GM12875 (cell line): ENCODE measurements at regions not wholly inside any gene's neighbourhood (a gene's known extent, or its start where the extent isn't known, plus 50 kb on each side); places are given as distances from the start of the nearest gene placed in this dataset.

Experiments
- H3K4me3 ChIP-seq: one replicate; pipeline ENCODE4 v1.5.1; 2011; ENCODE audit warnings: low read depth, low read length, control low read depth
- TF ChIP-seq, protein P1 (sequence below): IDR thresholded peaks from 2 replicates; pipeline ENCODE4 v1.5.1; 2011; ENCODE audit warnings: low read depth, mild to moderate bottlenecking, control low read depth, inconsistent platforms, low read length, moderate library complexity, borderline replicate concordance; ENCODE audit not compliant: insufficient read depth

DNA sequence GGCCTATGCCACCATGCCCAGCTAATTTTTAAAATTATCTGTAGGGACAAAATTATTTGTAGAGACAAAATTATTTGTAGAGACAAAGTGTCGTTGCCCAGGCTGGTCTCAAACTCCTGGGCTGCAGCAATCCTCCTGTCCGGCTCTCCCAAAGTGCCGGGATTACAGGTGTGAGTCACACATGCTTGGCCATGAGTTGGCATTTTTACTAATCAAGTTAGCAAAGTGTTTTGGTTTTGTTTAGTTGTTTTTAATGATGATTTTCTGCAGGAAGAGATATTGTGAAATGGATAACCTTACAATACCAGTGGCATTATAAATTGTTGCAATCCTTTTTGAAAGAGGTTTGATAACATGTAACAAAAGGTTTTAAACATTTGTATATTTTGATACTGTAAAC, 65.3 kb upstream of the MAGI3 start:
- H3K4me3 ChIP-seq: no peak overlapping the region
- TF ChIP-seq, protein P1, sequence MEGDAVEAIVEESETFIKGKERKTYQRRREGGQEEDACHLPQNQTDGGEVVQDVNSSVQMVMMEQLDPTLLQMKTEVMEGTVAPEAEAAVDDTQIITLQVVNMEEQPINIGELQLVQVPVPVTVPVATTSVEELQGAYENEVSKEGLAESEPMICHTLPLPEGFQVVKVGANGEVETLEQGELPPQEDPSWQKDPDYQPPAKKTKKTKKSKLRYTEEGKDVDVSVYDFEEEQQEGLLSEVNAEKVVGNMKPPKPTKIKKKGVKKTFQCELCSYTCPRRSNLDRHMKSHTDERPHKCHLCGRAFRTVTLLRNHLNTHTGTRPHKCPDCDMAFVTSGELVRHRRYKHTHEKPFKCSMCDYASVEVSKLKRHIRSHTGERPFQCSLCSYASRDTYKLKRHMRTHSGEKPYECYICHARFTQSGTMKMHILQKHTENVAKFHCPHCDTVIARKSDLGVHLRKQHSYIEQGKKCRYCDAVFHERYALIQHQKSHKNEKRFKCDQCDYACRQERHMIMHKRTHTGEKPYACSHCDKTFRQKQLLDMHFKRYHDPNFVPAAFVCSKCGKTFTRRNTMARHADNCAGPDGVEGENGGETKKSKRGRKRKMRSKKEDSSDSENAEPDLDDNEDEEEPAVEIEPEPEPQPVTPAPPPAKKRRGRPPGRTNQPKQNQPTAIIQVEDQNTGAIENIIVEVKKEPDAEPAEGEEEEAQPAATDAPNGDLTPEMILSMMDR: no peak

DNA sequence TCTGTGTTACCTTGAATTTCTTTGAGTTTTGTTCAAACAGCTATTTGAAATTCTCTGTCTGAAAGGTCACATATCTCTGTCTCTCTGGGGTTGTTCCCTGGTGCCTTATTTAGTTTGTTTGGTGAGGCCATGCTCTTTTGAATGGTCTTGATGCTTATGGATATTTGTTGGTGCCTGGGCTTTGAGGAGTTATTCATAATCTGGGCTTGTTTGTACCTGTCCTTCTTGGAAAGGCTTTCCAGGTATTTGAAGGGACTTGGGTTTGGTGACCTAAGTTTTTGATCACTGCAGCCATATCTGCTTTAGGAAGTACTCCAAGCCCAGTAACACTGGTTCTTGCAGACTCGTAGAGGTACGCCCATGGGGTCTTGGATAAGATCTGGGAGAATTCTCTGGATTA, 63.3 kb upstream of the MAGI3 start:
- no peak overlapping the region for H3K4me3 ChIP-seq
- TF ChIP-seq, protein P1: no peak

DNA sequence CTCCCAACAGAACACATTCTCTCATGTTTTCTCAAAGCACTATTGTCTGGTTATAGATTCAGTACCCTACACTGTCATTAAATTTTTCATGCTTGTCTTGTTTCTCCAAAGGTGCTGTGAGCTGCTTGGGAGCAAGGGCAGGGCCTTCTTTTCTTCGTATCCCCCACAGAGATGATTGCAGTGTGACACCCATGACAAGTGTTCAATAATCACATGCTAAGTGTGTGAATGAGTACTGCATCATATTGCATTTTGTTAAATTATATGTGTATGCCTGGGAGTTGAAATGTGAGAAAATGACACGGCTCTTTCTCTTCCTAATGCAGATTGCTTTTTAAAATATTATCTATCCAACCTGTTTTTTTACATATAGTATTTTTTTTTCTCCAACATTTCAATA, 57.3 kb upstream of the MAGI3 start:
- TF ChIP-seq, protein P1: no peak
- no peak overlapping the region for H3K4me3 ChIP-seq

DNA sequence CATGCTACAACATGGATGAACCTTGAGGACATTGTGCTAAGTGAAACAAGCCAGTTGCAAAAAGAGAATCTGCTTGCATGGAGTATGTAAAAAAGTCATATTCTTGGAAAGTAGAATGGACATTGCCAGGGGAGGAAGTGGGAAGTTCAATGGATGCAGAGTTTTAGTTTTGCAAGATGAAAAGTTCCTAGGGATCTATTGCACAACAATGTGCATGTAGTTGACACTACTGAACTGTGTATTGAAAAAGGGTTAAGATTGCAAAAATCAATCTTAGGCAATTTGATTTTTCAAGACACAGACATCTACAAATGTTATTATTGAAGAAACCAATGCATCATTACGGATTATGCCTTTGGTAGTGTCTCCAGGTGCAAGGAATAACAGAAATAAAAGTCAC, 50.3 kb upstream of the MAGI3 start:
- TF ChIP-seq, protein P1: no peak
- H3K4me3 ChIP-seq: no peak overlapping the region
